ENCODE measurements at regions not wholly inside any gene's neighbourhood (a gene's known extent, or its start where the extent isn't known, plus 50 kb on each side); places are given as distances from the start of the nearest gene placed in this dataset.

GRCh38 chr2:37553411-37554154 lies 117.9 kb downstream of the CDC42EP3 start (continued):
- TF ChIP-seq CTCF (IDR thresholded peaks at IDR 0.05) (no peak), E2F5 (CRISPR knock-in tag; IDR thresholded peaks at IDR 0.05) (no peak), ZNF532 (CRISPR knock-in tag; IDR thresholded peaks at IDR 0.05; ENCODE audit: borderline replicate concordance) (no peak), ARID4B (CRISPR knock-in tag; IDR thresholded peaks at IDR 0.05; ENCODE audit: borderline replicate concordance) (no peak), ZNF512 (CRISPR knock-in tag; IDR thresholded peaks at IDR 0.05; ENCODE audit: borderline replicate concordance) (no peak), STAT6 (CRISPR knock-in tag; conservative IDR thresholded peaks at IDR 0.05; ENCODE audit: low read depth) (no peak), TP53 (CRISPR knock-in tag; IDR thresholded peaks at IDR 0.05) (no peak), NFYB (CRISPR knock-in tag; conservative IDR thresholded peaks at IDR 0.05; ENCODE audit: low read depth) (no peak), E2F4 (CRISPR knock-in tag; IDR thresholded peaks at IDR 0.05; ENCODE audit: borderline replicate concordance, low read depth) (no peak), ZNF425 (CRISPR knock-in tag; conservative IDR thresholded peaks at IDR 0.05) (no peak), JUN (CRISPR knock-in tag; IDR thresholded peaks at IDR 0.05) (no peak)

Measured in WTC11 (cell line).